ENCODE measurements at regions not wholly inside any gene's neighbourhood (a gene's known extent, or its start where the extent isn't known, plus 50 kb on each side); places are given as distances from the start of the nearest gene placed in this dataset.

DNA sequence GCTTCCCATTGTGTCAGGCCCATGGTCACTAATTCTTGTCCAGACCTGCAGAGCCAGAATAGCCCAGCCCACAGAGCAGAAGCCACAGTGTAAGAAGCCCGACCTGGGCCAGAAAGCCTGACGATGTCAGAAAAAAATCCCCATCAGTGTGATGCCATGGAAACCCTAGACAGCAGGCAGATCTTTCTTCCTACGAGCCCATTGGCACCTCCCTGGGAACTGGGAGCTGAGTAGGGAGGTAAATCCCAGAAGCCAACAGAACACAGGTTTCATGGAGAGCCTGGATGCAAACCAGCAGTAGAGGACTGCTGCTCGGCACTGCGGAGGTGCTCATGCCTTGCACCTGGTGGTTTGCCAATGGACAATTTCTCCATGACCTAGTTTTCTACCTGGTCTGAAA lies 82.2 kb upstream of the SLC22A16 start:
- peaks cover 11% of the 10 kb centered on the region for H3K27me3 Mint-ChIP-seq (ENCODE audit: insufficient read depth)
- peaks cover 2% of the 10 kb centered on the region; the same call in 1 of the 2 replicates for H3K9me3 Mint-ChIP-seq

GRCh38 chr6:110557199-110557598 lies 80.8 kb upstream of the SLC22A16 start:
- Mint-ChIP-seq H3K4me1 (ENCODE audit: low read depth) (no peaks in the 10 kb centered on the region), H3K27me3 (ENCODE audit: insufficient read depth) (peaks cover 10% of the 10 kb centered on the region), H3K9me3 (peaks cover 14% of the 10 kb centered on the region), H3K27ac (no peak overlapping the region), H3K36me3 (ENCODE audit: low read depth) (peaks cover 25% of the 10 kb centered on the region), H3K4me3 (no peak overlapping the region)
- no peak for TF ChIP-seq CTCF (IDR thresholded peaks at IDR 0.05)
- DNase-seq, result no peak

More for the DNA sequence above, 82.2 kb upstream of the SLC22A16 start:
- no peak for DNase-seq
- Mint-ChIP-seq H3K4me1 (ENCODE audit: low read depth) (no peaks in the 10 kb centered on the region), H3K4me3 (no peak overlapping the region), H3K36me3 (ENCODE audit: low read depth) (peaks cover 23% of the 10 kb centered on the region; the same call in 1 of the 2 replicates), H3K27ac (no peak overlapping the region)
- no peak for TF ChIP-seq CTCF (IDR thresholded peaks at IDR 0.05)

GRCh38 chr6:110556317-110557110 lies 80.1 kb upstream of the SLC22A16 start:
- DNase-seq, result no peak
- Mint-ChIP-seq H3K27ac (no peak overlapping the region), H3K9me3 (peaks cover 21% of the 10 kb centered on the region), H3K36me3 (ENCODE audit: low read depth) (peaks cover 27% of the 10 kb centered on the region), H3K4me1 (ENCODE audit: low read depth) (no peaks in the 10 kb centered on the region), H3K27me3 (ENCODE audit: insufficient read depth) (peaks cover 5% of the 10 kb centered on the region), H3K4me3 (no peak overlapping the region)
- TF ChIP-seq CTCF (IDR thresholded peaks at IDR 0.05), result no peak

- peaks cover 27% of the 10 kb centered on the region for H3K9me3 Mint-ChIP-seq
- H3K27ac Mint-ChIP-seq, result no peak overlapping the region
- no peaks in the 10 kb centered on the region for H3K4me1 Mint-ChIP-seq (ENCODE audit: low read depth)
- DNase-seq, result no peak
- TF ChIP-seq CTCF (IDR thresholded peaks at IDR 0.05), result no peak
- no peak overlapping the region for H3K4me3 Mint-ChIP-seq
- H3K27me3 Mint-ChIP-seq (ENCODE audit: insufficient read depth), result peaks cover 7% of the 10 kb centered on the region
- H3K36me3 Mint-ChIP-seq (ENCODE audit: low read depth), result peaks cover 36% of the 10 kb centered on the region
These were observed 78.6 kb upstream of the SLC22A16 start for GRCh38 chr6:110554966-110555460.

GRCh38 chr6:110554441-110554840 lies 78.0 kb upstream of the SLC22A16 start:
- Mint-ChIP-seq H3K9me3 (peaks cover 27% of the 10 kb centered on the region), H3K4me3 (no peak overlapping the region), H3K27me3 (ENCODE audit: insufficient read depth) (peaks cover 7% of the 10 kb centered on the region), H3K4me1 (ENCODE audit: low read depth) (no peaks in the 10 kb centered on the region), H3K27ac (no peak overlapping the region), H3K36me3 (ENCODE audit: low read depth) (peaks cover 36% of the 10 kb centered on the region)
- no peak for DNase-seq
- TF ChIP-seq CTCF (IDR thresholded peaks at IDR 0.05), result no peak
